WTC11 (cell line): ENCODE measurements at regions not wholly inside any gene's neighbourhood (a gene's known extent, or its start where the extent isn't known, plus 50 kb on each side); places are given as distances from the start of the nearest gene placed in this dataset.

Source experiments
- ATAC-seq: fragments of 200-7000 bp; cut with Tn5 transposase; 2 replicates; pipeline ENCODE4 v1.10.0; 2021; ENCODE audit warnings: mild to moderate bottlenecking, moderate library complexity
- CTCF ChIA-PET: fragments of 300-600 bp; sonication (Branson Sonifier 250); formaldehyde crosslinking; loops from one replicate; lab custom pipeline; 2021; ENCODE audit warnings: antibody characterized with exemption; lab: Charles Lee
- POLR2A ChIA-PET: fragments of 350-600 bp; sonication (Branson Sonifier 250); formaldehyde crosslinking; loops from one replicate; lab custom pipeline; 2021; ENCODE audit warnings: antibody characterized with exemption; lab: Charles Lee
- DNase-seq: peaks from one replicate; pipeline ENCODE4 v3.0.0; 2021; ENCODE audit warnings: low spot score
- H3K27ac Mint-ChIP-seq: 2 replicates; pipeline ENCODE4 v1.8.0; 2021; ENCODE audit warnings: mixed read lengths
- H3K27me3 Mint-ChIP-seq: 2 replicates; pipeline ENCODE4 v1.8.0; 2021; ENCODE audit warnings: low read depth, mild to moderate bottlenecking, moderate library complexity, mixed read lengths
- H3K36me3 Mint-ChIP-seq: 2 replicates; pipeline ENCODE4 v1.8.0; 2021; ENCODE audit warnings: mixed read lengths
- H3K4me1 Mint-ChIP-seq: 2 replicates; pipeline ENCODE4 v1.8.0; 2022; ENCODE audit warnings: mixed read lengths
- H3K4me3 Mint-ChIP-seq: 2 replicates; pipeline ENCODE4 v1.8.0; 2021; ENCODE audit warnings: mild to moderate bottlenecking, moderate library complexity, mixed read lengths
- H3K9me3 Mint-ChIP-seq: 2 replicates; pipeline ENCODE4 v1.8.0; 2021; ENCODE audit warnings: mixed read lengths
- ATF2 ChIP-seq: sonication (generic); formaldehyde crosslinking; IDR thresholded peaks from 2 replicates; pipeline ENCODE4 v1.8.1; 2022; ENCODE audit warnings: low read depth, missing genetic modification reagents, borderline replicate concordance
- ATF3 ChIP-seq: sonication (generic); formaldehyde crosslinking; conservative IDR thresholded peaks from 2 replicates; pipeline ENCODE4 v1.8.1; 2022; ENCODE audit warnings: mild to moderate bottlenecking, missing genetic modification reagents
- CTCF ChIP-seq: fragments of 200-600 bp; IDR thresholded peaks from 2 replicates; pipeline ENCODE4 v1.8.0; 2022; ENCODE audit warnings: antibody characterized with exemption
- IRF2 ChIP-seq: sonication (generic); formaldehyde crosslinking; IDR thresholded peaks from 2 replicates; pipeline ENCODE4 v1.8.0; 2022; ENCODE audit warnings: low read depth, missing genetic modification reagents, borderline replicate concordance
- JAZF1 ChIP-seq: fragments of 250-450 bp; sonication (Bioruptor Pico); IDR thresholded peaks from 2 replicates; pipeline ENCODE4 v1.9.0; 2021; ENCODE audit warnings: moderate library complexity, mild to moderate bottlenecking, inconsistent platforms
- JUN ChIP-seq: sonication (generic); formaldehyde crosslinking; IDR thresholded peaks from 2 replicates; pipeline ENCODE4 v1.8.0; 2023; ENCODE audit warnings: mild to moderate bottlenecking, missing genetic modification reagents
- NFYB ChIP-seq: sonication (generic); formaldehyde crosslinking; conservative IDR thresholded peaks from 2 replicates; pipeline ENCODE4 v1.8.0; 2022; ENCODE audit warnings: low read depth, missing genetic modification reagents
- NR3C1 ChIP-seq: sonication (generic); formaldehyde crosslinking; conservative IDR thresholded peaks from 2 replicates; pipeline ENCODE4 v1.8.1; 2023; ENCODE audit warnings: low read depth, mild to moderate bottlenecking, missing genetic modification reagents
- PRRX2 ChIP-seq: fragments of 250-450 bp; sonication (Bioruptor Pico); IDR thresholded peaks from 2 replicates; pipeline ENCODE4 v1.8.0; 2021; ENCODE audit warnings: mild to moderate bottlenecking
- RELA ChIP-seq: sonication (generic); formaldehyde crosslinking; IDR thresholded peaks from 2 replicates; pipeline ENCODE4 v1.8.1; 2022; ENCODE audit warnings: missing genetic modification reagents, mild to moderate bottlenecking, borderline replicate concordance
- RORB ChIP-seq: fragments of 250-450 bp; sonication (Bioruptor Pico); IDR thresholded peaks from 2 replicates; pipeline ENCODE4 v1.9.0; 2021; ENCODE audit warnings: mild to moderate bottlenecking
- TCF7 ChIP-seq: sonication (generic); formaldehyde crosslinking; IDR thresholded peaks from 2 replicates; pipeline ENCODE4 v1.8.0; 2022; ENCODE audit warnings: mild to moderate bottlenecking, low read depth, missing genetic modification reagents, moderate library complexity
- ZBTB21 ChIP-seq: sonication (generic); formaldehyde crosslinking; IDR thresholded peaks from 2 replicates; pipeline ENCODE4 v1.8.1; 2023; ENCODE audit warnings: mild to moderate bottlenecking, missing genetic modification reagents, borderline replicate concordance
- ZMAT4 ChIP-seq: fragments of 250-450 bp; sonication (Bioruptor Pico); IDR thresholded peaks from 2 replicates; pipeline ENCODE4 v1.9.0; 2021; ENCODE audit warnings: mild to moderate bottlenecking
- ZNF121 ChIP-seq: sonication (generic); formaldehyde crosslinking; IDR thresholded peaks from 2 replicates; pipeline ENCODE4 v1.8.0; 2023; ENCODE audit warnings: missing genetic modification reagents
- ZNF263 ChIP-seq: sonication (generic); formaldehyde crosslinking; IDR thresholded peaks from 2 replicates; pipeline ENCODE4 v1.8.1; 2022; ENCODE audit warnings: low read depth, mild to moderate bottlenecking, moderate library complexity, missing genetic modification reagents
- ZNF512 ChIP-seq: sonication (generic); formaldehyde crosslinking; IDR thresholded peaks from 2 replicates; pipeline ENCODE4 v1.8.1; 2022; ENCODE audit warnings: missing genetic modification reagents, borderline replicate concordance
- ZSCAN18 ChIP-seq: fragments of 250-450 bp; sonication (Bioruptor Pico); IDR thresholded peaks from 2 replicates; pipeline ENCODE4 v2.1.2; 2022; ENCODE audit warnings: mild to moderate bottlenecking, moderate library complexity

GRCh38 chr22:27212102-27212501, 554.7 kb downstream of the MIAT start:
- no peak overlapping the region for H3K4me3 Mint-ChIP-seq
- no peaks in the 10 kb centered on the region for H3K36me3 Mint-ChIP-seq
- H3K9me3 Mint-ChIP-seq: no peaks in the 10 kb centered on the region
- ChIA-PET POLR2A (no interaction called here), CTCF (interaction anchor here (0.6 kb wide), 1 partner anchor 18 kb away, joined by 3 read pairs; no protein-coding TSS in a partner anchor)
- TF ChIP-seq ZNF263 (CRISPR knock-in tag): no peak
- TF ChIP-seq ZBTB21: no peak
- TF ChIP-seq RELA: no peak
- TF ChIP-seq NFYB: no peak
- TF ChIP-seq TCF7 (CRISPR knock-in tag): no peak
- TF ChIP-seq IRF2 (CRISPR knock-in tag): no peak
- TF ChIP-seq ATF2 (CRISPR knock-in tag): no peak
- TF ChIP-seq JUN (CRISPR knock-in tag): no peak
- TF ChIP-seq PRRX2 (CRISPR knock-in tag): no peak
- no peak for TF ChIP-seq ATF3
- H3K27me3 Mint-ChIP-seq: peaks cover 3% of the 10 kb centered on the region
- DNase-seq: no peak
- peaks cover 9% of the 10 kb centered on the region for H3K4me1 Mint-ChIP-seq
- no peak overlapping the region for H3K27ac Mint-ChIP-seq
- no peak for ATAC-seq

GRCh38 chr22:27212617-27213177, 555.3 kb downstream of the MIAT start:
- H3K27me3 Mint-ChIP-seq: peaks cover 3% of the 10 kb centered on the region
- H3K9me3 Mint-ChIP-seq: no peaks in the 10 kb centered on the region
- ATAC-seq: no peak
- TF ChIP-seq RORB (no peak; the same call in 1 of the 2 replicates), ZMAT4 (CRISPR knock-in tag) (no peak), JAZF1 (CRISPR knock-in tag) (no peak), CTCF (no peak), ZNF512 (CRISPR knock-in tag) (no peak), ZNF121 (CRISPR knock-in tag) (no peak), NR3C1 (CRISPR knock-in tag) (no peak), ZSCAN18 (CRISPR knock-in tag) (no peak)
- H3K36me3 Mint-ChIP-seq: no peaks in the 10 kb centered on the region
- no peak overlapping the region for H3K4me3 Mint-ChIP-seq
- CTCF ChIA-PET: interaction anchor here (0.6 kb wide), 1 partner anchor 17 kb away, joined by 3 read pairs; no protein-coding TSS in a partner anchor
- no peak for DNase-seq
- peaks cover 9% of the 10 kb centered on the region for H3K4me1 Mint-ChIP-seq
- POLR2A ChIA-PET: no interaction called here
- no peak overlapping the region for H3K27ac Mint-ChIP-seq
